ENCODE measurements at regions not wholly inside any gene's neighbourhood (a gene's known extent, or its start where the extent isn't known, plus 50 kb on each side); places are given as distances from the start of the nearest gene placed in this dataset.

GRCh38 chr13:106651442-106651841, 83.5 kb upstream of the ARGLU1 start:
- TF ChIP-seq CTCF (IDR thresholded peaks at IDR 0.05), result no peak
- TF ChIP-seq EP300 (IDR thresholded peaks at IDR 0.05), result no peak
- TF ChIP-seq POLR2A (IDR thresholded peaks at IDR 0.05), result no peak
- TF ChIP-seq POLR2AphosphoS5 (IDR thresholded peaks at IDR 0.05), result no peak
